ENCODE measurements at regions not wholly inside any gene's neighbourhood (a gene's known extent, or its start where the extent isn't known, plus 50 kb on each side); places are given as distances from the start of the nearest gene placed in this dataset.
"Not testable (repeated sequence)": the region's sequence is repeated elsewhere in the genome, so short reads cannot be mapped to it uniquely, and the experiment has no call there.

DNA sequence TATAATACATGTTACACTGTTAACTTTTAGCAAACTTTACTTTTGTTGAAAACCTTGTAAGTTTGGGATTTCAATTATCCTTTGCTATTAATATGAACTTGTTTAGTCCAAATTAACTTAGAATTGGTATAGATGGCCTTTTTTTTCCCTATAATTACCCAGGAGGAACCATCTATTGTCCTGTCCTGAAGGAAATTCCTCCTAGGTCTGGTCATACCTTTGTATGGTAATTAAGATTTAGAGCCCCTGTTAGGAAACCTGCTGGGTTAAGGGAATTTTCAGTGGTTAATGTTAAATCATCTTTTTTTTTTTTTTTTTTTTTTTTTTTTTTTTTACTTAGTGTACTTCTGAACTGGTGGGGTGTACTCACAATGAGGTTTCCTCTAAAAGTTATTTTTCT, 2159.8 kb downstream of the TP53TG3F start:
- not testable (repeated sequence) for H4K8ac ChIP-seq (replicated peaks; ENCODE audit: insufficient read length, low read depth, low read length); H3K27ac ChIP-seq (ENCODE audit: insufficient read length, low read depth, low read length); DNase-seq; H3K4me1 ChIP-seq (ENCODE audit: insufficient read depth, low read length); H4K91ac ChIP-seq (ENCODE audit: insufficient read length, low read depth, low read length); H2AFZ ChIP-seq (ENCODE audit: low read length); H3K9ac ChIP-seq (ENCODE audit: extremely low read depth, insufficient read length, low read length); H3K4ac ChIP-seq (ENCODE audit: low read depth, low read length); H2BK12ac ChIP-seq (ENCODE audit: insufficient read length, low read depth, low read length); H3T11ph ChIP-seq (ENCODE audit: low read length); H2BK15ac ChIP-seq (ENCODE audit: low read depth, low read length); H3K27me3 ChIP-seq (ENCODE audit: insufficient read depth, low read length); H2AK5ac ChIP-seq (ENCODE audit: insufficient read length, low read length); H2BK120ac ChIP-seq (ENCODE audit: low read depth, low read length, poor library complexity, severe bottlenecking); H3K14ac ChIP-seq (ENCODE audit: insufficient read depth, low read length); H2BK20ac ChIP-seq (ENCODE audit: low read depth, low read length, poor library complexity, severe bottlenecking); H3K56ac ChIP-seq (ENCODE audit: insufficient read length, low read depth, low read length); H3K4me3 Mint-ChIP-seq; H3K79me1 ChIP-seq (ENCODE audit: insufficient read depth, low read depth, low read length, poor library complexity, severe bottlenecking); H4K5ac ChIP-seq (ENCODE audit: insufficient read length, low read depth, low read length); H3K79me2 ChIP-seq (ENCODE audit: insufficient read depth, low read length); H3K23me2 ChIP-seq (ENCODE audit: insufficient read length, low read depth, low read length, poor library complexity, severe bottlenecking); H2BK5ac ChIP-seq (ENCODE audit: insufficient read length, low read length); H3K4me2 ChIP-seq (ENCODE audit: insufficient read depth, insufficient read length, low read length); H3K23ac ChIP-seq (ENCODE audit: insufficient read length, low read depth, low read length); H3K27ac Mint-ChIP-seq; H3K27me3 Mint-ChIP-seq (ENCODE audit: low read depth); H3K4me1 Mint-ChIP-seq; H4K20me1 ChIP-seq (ENCODE audit: control insufficient read depth, insufficient read depth, insufficient read length); H3K18ac ChIP-seq (ENCODE audit: insufficient read length, low read depth, low read length)
- Mint-ChIP-seq H3K36me3 (ENCODE audit: insufficient read depth in 1 of 3, low read depth in 3 of 3) (peaks cover 5 to 31% (median 9%) of the 10 kb centered on the region in 3 experiments; a peak in 6 of 7 replicates), H3K9me3 (peaks cover 73 to 74% of the 10 kb centered on the region in 2 experiments)
- peaks cover 67% of the 10 kb centered on the region for H3K9me3 ChIP-seq (ENCODE audit: control insufficient read depth, low read depth, low read length)

Data from H9 (cell line).